Prostate gland (tissue), 2 donors: ENCODE measurements at regions not wholly inside any gene's neighbourhood (a gene's known extent, or its start where the extent isn't known, plus 50 kb on each side); places are given as distances from the start of the nearest gene placed in this dataset.
A peak's percentile ranks its signal among the peaks of the same experiment; 100 is the strongest.
"Not testable (repeated sequence)": the region's sequence is repeated elsewhere in the genome, so short reads cannot be mapped to it uniquely, and the experiment has no call there.

ENCODE experiments used
- DNase-seq: peaks from one replicate; pipeline ENCODE4 v3.0.0-alpha.2; 2019; ENCODE audit warnings: low spot score
- H3K27ac ChIP-seq, 2 donors: fragments of 200-600 bp; sonication (generic); 2 replicates each; pipeline ENCODE4 v1.5.1; 2017 to 2019
- H3K27me3 ChIP-seq: fragments of 200-600 bp; sonication (generic); replicated peaks from 2 replicates; pipeline ENCODE4 v1.5.1; 2019; ENCODE audit not compliant: insufficient read depth
- H3K36me3 ChIP-seq, 2 donors: fragments of 200-600 bp; sonication (generic); 1 replicate in 1 of 2; 2 replicates in 1 of 2; pipeline versions ENCODE4 v1.5.1 to v1.8.1; 2017 to 2019
- H3K4me1 ChIP-seq: fragments of 200-600 bp; sonication (generic); replicated peaks from 2 replicates; pipeline ENCODE4 v1.5.1; 2019
- H3K4me3 ChIP-seq, 2 donors: fragments of 200-600 bp; sonication (generic); 2 replicates each; pipeline ENCODE4 v1.5.1; 2017 to 2019
- H3K9me3 ChIP-seq: fragments of 200-600 bp; sonication (generic); 2 replicates; pipeline ENCODE4 v1.5.1; 2017
- POLR2A ChIP-seq: fragments of 450-650 bp; IDR thresholded peaks from one replicate; pipeline ENCODE4 v1.6.1; 2016; ENCODE audit warnings: antibody characterized with exemption, mild to moderate bottlenecking
- POLR2AphosphoS5 ChIP-seq: sonication (generic); formaldehyde crosslinking; IDR thresholded peaks from one replicate; pipeline ENCODE4 v1.6.1; 2017; ENCODE audit warnings: antibody characterized with exemption
- WGBS: methylation state at CpG from one replicate; pipeline ENCODE4 v1.1.5; 2018; 5-methylcytosine and 5-hydroxymethylcytosine counted together
- intact Hi-C: fragments of 100-400 bp; cut with DNase I; formaldehyde crosslinking; loops from one replicate; pipeline ENCODE4 v1.14.2; 2022
- TF ChIP-seq, protein P1 (sequence below), 4 experiments: fragments of 200-600 bp in 2 of 4; fragments of 450-650 bp in 2 of 4; sonication (generic) in 2 of 4; IDR thresholded peaks; 1 replicate in 3 of 4; 2 replicates in 1 of 4; pipeline ENCODE4 v1.5.1; 2016 to 2019; ENCODE audit warnings: antibody characterized with exemption in 4 of 4, mild to moderate bottlenecking in 2 of 4, moderate library complexity in 2 of 4

GRCh38 chr6:168240160-168240559 is 79.4 kb downstream of the DACT2 start:
- intact Hi-C loops: no loop called here
- H3K27me3 ChIP-seq: no peaks in the 10 kb centered on the region
- TF ChIP-seq POLR2A (no peak), POLR2AphosphoS5 (no peak)
- TF ChIP-seq, protein P1, sequence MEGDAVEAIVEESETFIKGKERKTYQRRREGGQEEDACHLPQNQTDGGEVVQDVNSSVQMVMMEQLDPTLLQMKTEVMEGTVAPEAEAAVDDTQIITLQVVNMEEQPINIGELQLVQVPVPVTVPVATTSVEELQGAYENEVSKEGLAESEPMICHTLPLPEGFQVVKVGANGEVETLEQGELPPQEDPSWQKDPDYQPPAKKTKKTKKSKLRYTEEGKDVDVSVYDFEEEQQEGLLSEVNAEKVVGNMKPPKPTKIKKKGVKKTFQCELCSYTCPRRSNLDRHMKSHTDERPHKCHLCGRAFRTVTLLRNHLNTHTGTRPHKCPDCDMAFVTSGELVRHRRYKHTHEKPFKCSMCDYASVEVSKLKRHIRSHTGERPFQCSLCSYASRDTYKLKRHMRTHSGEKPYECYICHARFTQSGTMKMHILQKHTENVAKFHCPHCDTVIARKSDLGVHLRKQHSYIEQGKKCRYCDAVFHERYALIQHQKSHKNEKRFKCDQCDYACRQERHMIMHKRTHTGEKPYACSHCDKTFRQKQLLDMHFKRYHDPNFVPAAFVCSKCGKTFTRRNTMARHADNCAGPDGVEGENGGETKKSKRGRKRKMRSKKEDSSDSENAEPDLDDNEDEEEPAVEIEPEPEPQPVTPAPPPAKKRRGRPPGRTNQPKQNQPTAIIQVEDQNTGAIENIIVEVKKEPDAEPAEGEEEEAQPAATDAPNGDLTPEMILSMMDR (IDR thresholded peaks at IDR 0.05): no peak
- H3K27ac ChIP-seq: no peak overlapping the region
- DNase-seq: no peak
- no peaks in the 10 kb centered on the region for H3K9me3 ChIP-seq
- 50% methylated on average over 4 of the region's 5 CpGs for WGBS
- H3K36me3 ChIP-seq: no peaks in the 10 kb centered on the region
- H3K4me3 ChIP-seq: no peak overlapping the region
- H3K4me1 ChIP-seq: no peaks in the 10 kb centered on the region

GRCh38 chr6:168239044-168239773 is 80.4 kb downstream of the DACT2 start:
- TF ChIP-seq POLR2AphosphoS5: no peak
- TF ChIP-seq, protein P1 (IDR thresholded peaks at IDR 0.05): no peak
- TF ChIP-seq POLR2A: no peak
- H3K27ac ChIP-seq: peak overlapping the region in 1 of 2 donors; percentile 35
- intact Hi-C loops: no loop called here
- no peaks in the 10 kb centered on the region for H3K4me1 ChIP-seq
- WGBS: 80% methylated on average over 17 of the region's 21 CpGs
- no peak overlapping the region for H3K4me3 ChIP-seq
- DNase-seq: no peak
- no peaks in the 10 kb centered on the region for H3K36me3 ChIP-seq
- H3K9me3 ChIP-seq: no peaks in the 10 kb centered on the region
- H3K27me3 ChIP-seq: no peaks in the 10 kb centered on the region

- DNase-seq: peak; percentile 49
- no peaks in the 10 kb centered on the region for H3K4me1 ChIP-seq
- H3K9me3 ChIP-seq: no peaks in the 10 kb centered on the region
- no peak overlapping the region for H3K4me3 ChIP-seq
- no peaks in the 10 kb centered on the region for H3K27me3 ChIP-seq
- H3K36me3 ChIP-seq: no peaks in the 10 kb centered on the region
- H3K27ac ChIP-seq: peak overlapping the region; percentile 24 to 35
- TF ChIP-seq, protein P1 (IDR thresholded peaks at IDR 0.05): no peak
- peak; percentile 39 for TF ChIP-seq POLR2AphosphoS5
- 51% methylated on average over 11 of the region's 11 CpGs for WGBS
- intact Hi-C loops: no loop called here
Measured at GRCh38 chr6:168238159-168238909, 81.2 kb downstream of the DACT2 start.

- H3K4me3 ChIP-seq, H3K27ac ChIP-seq, DNase-seq, H3K36me3 ChIP-seq, H3K27me3 ChIP-seq, intact Hi-C loops, H3K9me3 ChIP-seq, H3K4me1 ChIP-seq: not testable (repeated sequence)
- 92% methylated on average over 7 of the region's 7 CpGs for WGBS
Measured at GRCh38 chr6:168233875-168234213, 85.7 kb downstream of the DACT2 start.

DNA sequence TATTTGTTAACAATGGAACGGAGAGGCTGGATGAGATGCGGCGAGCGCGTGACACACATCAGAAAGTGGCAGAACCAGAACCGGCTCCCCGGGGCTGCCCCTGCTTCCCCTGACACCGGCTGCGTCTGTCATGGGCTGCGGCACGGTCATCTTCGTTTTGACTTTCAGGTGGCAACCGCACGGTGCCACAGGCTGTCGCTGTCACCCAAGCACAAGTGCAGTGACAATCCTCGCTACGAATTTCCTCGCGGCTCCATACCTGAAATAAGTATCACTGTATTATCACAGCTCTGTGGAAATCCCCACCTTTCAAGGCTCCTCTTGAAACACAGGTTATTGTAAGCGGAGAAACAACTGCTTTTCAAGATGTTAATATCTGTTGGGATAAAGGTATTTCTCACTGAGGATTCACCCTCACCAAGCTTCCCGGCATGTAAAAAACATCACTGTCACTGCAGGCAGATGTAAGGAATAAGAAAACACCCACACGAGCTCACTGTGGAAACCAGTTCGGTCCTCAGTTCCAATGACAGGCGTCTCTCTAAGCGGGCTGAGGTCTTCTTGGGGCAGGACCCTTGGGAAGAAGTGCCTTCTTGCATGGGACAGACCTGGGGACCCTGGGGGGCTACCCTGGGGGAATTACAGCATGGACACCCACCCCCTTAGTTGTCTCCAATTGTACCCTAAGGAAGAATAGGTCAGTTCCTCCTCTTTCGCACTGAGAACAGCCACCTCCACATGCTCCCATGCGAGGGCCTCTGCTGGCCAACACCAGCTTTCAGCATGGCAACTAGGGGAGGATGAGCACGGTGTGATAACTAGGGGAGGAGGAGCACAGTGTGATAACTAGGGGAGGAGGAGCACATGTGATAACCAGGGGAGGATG is 86.3 kb downstream of the DACT2 start:
- intact Hi-C loops: no loop called here
- TF ChIP-seq POLR2AphosphoS5 (no peak), POLR2A (no peak)
- TF ChIP-seq, protein P1 (IDR thresholded peaks at IDR 0.05): no peak
- H3K9me3 ChIP-seq: no peaks in the 10 kb centered on the region
- H3K36me3 ChIP-seq: no peaks in the 10 kb centered on the region
- no peak overlapping the region for H3K27ac ChIP-seq
- H3K27me3 ChIP-seq: no peaks in the 10 kb centered on the region
- no peaks in the 10 kb centered on the region for H3K4me1 ChIP-seq
- 91% methylated on average over 28 of the region's 28 CpGs for WGBS
- no peak for DNase-seq
- H3K4me3 ChIP-seq: no peak overlapping the region
